ENCODE measurements at regions not wholly inside any gene's neighbourhood (a gene's known extent, or its start where the extent isn't known, plus 50 kb on each side); places are given as distances from the start of the nearest gene placed in this dataset.

GRCh38 chr16:79500286-79500685 is 100.3 kb downstream of the MAF start:
- no peak for TF ChIP-seq CEBPB (IDR thresholded peaks at IDR 0.05; ENCODE audit: low read depth, low read length)
- no peak for TF ChIP-seq CTCF (conservative IDR thresholded peaks at IDR 0.05; ENCODE audit: low read depth, low read length)
- no peak for TF ChIP-seq MAZ (IDR thresholded peaks at IDR 0.05; ENCODE audit: borderline replicate concordance, low read depth, low read length)
- no peak for TF ChIP-seq RFX5 (IDR thresholded peaks at IDR 0.05; ENCODE audit: low read depth, low read length)
- TF ChIP-seq MAFK (IDR thresholded peaks at IDR 0.05; ENCODE audit: low read depth, low read length): no peak
- TF ChIP-seq SMC3 (IDR thresholded peaks at IDR 0.05; ENCODE audit: low read depth, low read length): no peak
- TF ChIP-seq POLR2A (IDR thresholded peaks at IDR 0.05; ENCODE audit: low read depth, low read length): no peak
- no peak for TF ChIP-seq BHLHE40 (IDR thresholded peaks at IDR 0.05; ENCODE audit: low read depth, low read length)
- TF ChIP-seq ELK1 (IDR thresholded peaks at IDR 0.05; ENCODE audit: borderline replicate concordance, low read depth, low read length): no peak
